K562 (cell line): ENCODE measurements at regions not wholly inside any gene's neighbourhood (a gene's known extent, or its start where the extent isn't known, plus 50 kb on each side); places are given as distances from the start of the nearest gene placed in this dataset.

ENCODE experiments used
- ATAC-seq: fragments of 200-7000 bp; cut with Tn5 transposase; 3 replicates; pipeline ENCODE4 v1.9.1; 2020; ENCODE audit warnings: moderate library complexity
- BruUV-seq: library from RNA; stranded (reverse); fragments of 400-500 nt; replicated peaks from 2 replicates; lab custom pipeline; 2021; lab: Mats Ljungman, UMichigan
- CTCF ChIA-PET: fragments of 300-600 bp; formaldehyde crosslinking; extraction: SDS; loops from one replicate; lab custom pipeline; 2021; ENCODE audit warnings: low intra/inter-chr PET ratio; lab: Yijun Ruan, JAX
- POLR2A ChIA-PET: fragments of 300-600, 350-650 bp; sonication (Branson Sonifier 250); formaldehyde crosslinking; extraction: SDS; loops from one replicate; lab custom pipeline; 2021; ENCODE audit warnings: antibody characterized with exemption, inconsistent platforms; lab: Yijun Ruan, JAX
- DNase-seq, 4 experiments: peaks; one replicate each; pipeline versions ENCODE4 v3.0.0 to v3.0.0-alpha.2; 2011 to 2018; ENCODE audit warnings: low spot score in 3 of 4, mixed read lengths in 3 of 4; ENCODE audit errors: extremely low read depth in 1 of 4
- FAIRE-seq: peaks from 2 replicates; lab custom pipeline; 2011; peaks lifted over from hg19 to GRCh38; lab: Jason Lieb, UNC
- H2AFZ ChIP-seq: 2 replicates; pipeline ENCODE4 v1.6.0; 2011; ENCODE audit warnings: low read depth, low read length, control low read depth, inconsistent platforms
- H3K27ac ChIP-seq: fragments of 200-600 bp; 3 replicates; pipeline ENCODE4 v1.8.0; 2011; ENCODE audit warnings: low read depth, mild to moderate bottlenecking, control low read depth, inconsistent platforms, low read length, moderate library complexity, mixed read lengths; ENCODE audit errors: extremely low read depth
- H3K27me3 ChIP-seq, 2 experiments: fragments of 300-600 bp in 1 of 2; 2 replicates in 1 of 2; 3 replicates in 1 of 2; pipeline versions ENCODE4 v1.6.0 to v1.8.0; 2011; ENCODE audit warnings: inconsistent platforms in 2 of 2, low read length in 2 of 2, mild to moderate bottlenecking in 1 of 2, mixed read lengths in 1 of 2, moderate library complexity in 1 of 2; ENCODE audit not compliant: control insufficient read depth in 2 of 2, insufficient read depth in 2 of 2
- H3K36me3 ChIP-seq: fragments of 300-600 bp; 3 replicates; pipeline ENCODE4 v1.8.0; 2011; ENCODE audit warnings: mild to moderate bottlenecking, low read length, inconsistent platforms; ENCODE audit not compliant: control insufficient read depth, insufficient read depth
- H3K4me1 ChIP-seq, 2 experiments: fragments of 200-600 bp in 1 of 2; replicated peaks in 1 of 2; 2 replicates in 1 of 2; 3 replicates in 1 of 2; pipeline versions ENCODE4 v1.5.1 to v1.8.0; 2011; ENCODE audit warnings: inconsistent platforms in 2 of 2, low read length in 2 of 2, mild to moderate bottlenecking in 1 of 2, mixed read lengths in 1 of 2, moderate library complexity in 1 of 2; ENCODE audit not compliant: control insufficient read depth in 2 of 2, insufficient read depth in 2 of 2
- H3K4me2 ChIP-seq: 2 replicates; pipeline ENCODE4 v1.6.1; 2011; ENCODE audit warnings: low read length, control low read depth, inconsistent platforms, mixed read lengths; ENCODE audit not compliant: insufficient read depth
- H3K4me3 ChIP-seq: fragments of 200-600 bp; sonication (generic), shearing (Covaris generic); 2 replicates; pipeline ENCODE4 v1.5.1; 2016; ENCODE audit warnings: control low read depth, inconsistent platforms
- H3K79me2 ChIP-seq: fragments of 200-600 bp; 3 replicates; pipeline ENCODE4 v1.8.0; 2011; ENCODE audit warnings: low read length, inconsistent platforms; ENCODE audit not compliant: control insufficient read depth, insufficient read depth
- H3K9ac ChIP-seq, 2 experiments: 2 replicates each; pipeline versions ENCODE4 v1.6.0 to v1.6.1; 2011; ENCODE audit warnings: low read depth in 2 of 2, low read length in 2 of 2, control low read depth in 1 of 2, inconsistent platforms in 1 of 2, mild to moderate bottlenecking in 1 of 2, mixed read lengths in 1 of 2; ENCODE audit not compliant: insufficient read depth in 1 of 2
- H3K9me1 ChIP-seq: one replicate; pipeline ENCODE4 v1.6.0; 2011; ENCODE audit warnings: inconsistent platforms, mild to moderate bottlenecking, low read length, moderate library complexity; ENCODE audit not compliant: control insufficient read depth, insufficient read depth
- H3K9me3 ChIP-seq: replicated peaks from 2 replicates; pipeline ENCODE4 v1.5.1; 2011; ENCODE audit warnings: low read depth, low read length, inconsistent platforms; ENCODE audit not compliant: control insufficient read depth, insufficient read depth
- H4K20me1 ChIP-seq: replicated peaks from 2 replicates; pipeline ENCODE4 v1.6.1; 2011; ENCODE audit warnings: low read length, inconsistent platforms, mixed read lengths; ENCODE audit not compliant: control insufficient read depth, insufficient read depth
- CEBPG ChIP-seq, 3 experiments: fragments of 200-800 bp in 1 of 3; sonication (Bioruptor generic) in 1 of 3; sonication (generic) in 1 of 3; formaldehyde crosslinking in 1 of 3; IDR thresholded peaks in 2 of 3; conservative IDR thresholded peaks in 1 of 3; 2 replicates each; pipeline versions ENCODE4 v1.6.1 to v1.8.0; 2016 to 2022; ENCODE audit warnings: missing compliant biosample characterization in 2 of 3, missing genetic modification characterization in 2 of 3, mild to moderate bottlenecking in 1 of 3, missing genetic modification reagents in 1 of 3
- FOXA3 ChIP-seq, 2 experiments: fragments of 450-650 bp in 1 of 2; sonication (generic) in 1 of 2; formaldehyde crosslinking; IDR thresholded peaks in 1 of 2; conservative IDR thresholded peaks in 1 of 2; 2 replicates each; pipeline versions ENCODE4 v1.4.0 to v1.8.0; 2020 to 2022; ENCODE audit warnings: mild to moderate bottlenecking in 2 of 2, missing genetic modification reagents in 1 of 2
- RUNX1 ChIP-seq: sonication (generic); IDR thresholded peaks from 2 replicates; pipeline ENCODE4 v1.6.1; 2016; ENCODE audit warnings: antibody characterized with exemption, low read depth
- ZBTB2 ChIP-seq: fragments of 450-650 bp; IDR thresholded peaks from 2 replicates; pipeline ENCODE4 v1.6.1; 2016; ENCODE audit warnings: antibody characterized with exemption
- ZNF589 ChIP-seq: fragments of 200-800 bp; sonication (Bioruptor generic); IDR thresholded peaks from 2 replicates; pipeline ENCODE4 v1.6.1; 2016; ENCODE audit warnings: low read depth, missing genetic modification characterization, missing compliant biosample characterization
- WGBS: fragments of 100-300 bp; shearing (Covaris generic); methylation state at CpG from one replicate; pipeline ENCODE4 v1.1.6; 2016; ENCODE audit warnings: low coverage, mixed read lengths; ENCODE audit not compliant: insufficient coverage; ENCODE audit errors: missing lambda C conversion rate; 5-methylcytosine and 5-hydroxymethylcytosine counted together
- in situ Hi-C: fragments of 300-500 bp; cut with MboI; formaldehyde crosslinking; loops from 4 replicates; pipeline ENCODE4 v1.15.0; 2018; ENCODE audit warnings: inconsistent platforms, mixed read lengths
- intact Hi-C: fragments of 100-400 bp; cut with micrococcal nuclease; formaldehyde crosslinking; loops from 2 replicates; pipeline ENCODE4 v1.14.2; 2022
- TF ChIP-seq, protein P1 (sequence below): sonication (generic); formaldehyde crosslinking; IDR thresholded peaks from 2 replicates; pipeline ENCODE4 v1.8.1; 2023; ENCODE audit warnings: mild to moderate bottlenecking, missing genetic modification reagents
- TF ChIP-seq, protein P2 (sequence below): fragments of 450-650 bp; IDR thresholded peaks from 2 replicates; pipeline ENCODE4 v1.6.1; 2016; ENCODE audit warnings: low read depth

- TF ChIP-seq, protein P1, sequence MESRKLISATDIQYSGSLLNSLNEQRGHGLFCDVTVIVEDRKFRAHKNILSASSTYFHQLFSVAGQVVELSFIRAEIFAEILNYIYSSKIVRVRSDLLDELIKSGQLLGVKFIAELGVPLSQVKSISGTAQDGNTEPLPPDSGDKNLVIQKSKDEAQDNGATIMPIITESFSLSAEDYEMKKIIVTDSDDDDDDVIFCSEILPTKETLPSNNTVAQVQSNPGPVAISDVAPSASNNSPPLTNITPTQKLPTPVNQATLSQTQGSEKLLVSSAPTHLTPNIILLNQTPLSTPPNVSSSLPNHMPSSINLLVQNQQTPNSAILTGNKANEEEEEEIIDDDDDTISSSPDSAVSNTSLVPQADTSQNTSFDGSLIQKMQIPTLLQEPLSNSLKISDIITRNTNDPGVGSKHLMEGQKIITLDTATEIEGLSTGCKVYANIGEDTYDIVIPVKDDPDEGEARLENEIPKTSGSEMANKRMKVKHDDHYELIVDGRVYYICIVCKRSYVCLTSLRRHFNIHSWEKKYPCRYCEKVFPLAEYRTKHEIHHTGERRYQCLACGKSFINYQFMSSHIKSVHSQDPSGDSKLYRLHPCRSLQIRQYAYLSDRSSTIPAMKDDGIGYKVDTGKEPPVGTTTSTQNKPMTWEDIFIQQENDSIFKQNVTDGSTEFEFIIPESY (CRISPR knock-in tag), result no peak
Measured at GRCh38 chr3:29186131-29186599, 94.7 kb upstream of the RBMS3 start (continued).

GRCh38 chr3:29186982-29187725 is 93.7 kb upstream of the RBMS3 start:
- H3K4me3 ChIP-seq, result no peak overlapping the region
- FAIRE-seq (no peak), DNase-seq (no peak), ATAC-seq (no peak)
- ChIA-PET CTCF (no interaction called here), POLR2A (no interaction called here)
- no peaks in the 10 kb centered on the region for H4K20me1 ChIP-seq
- no peaks in the 10 kb centered on the region for H3K79me2 ChIP-seq
- no peaks in the 10 kb centered on the region for H3K4me1 ChIP-seq
- H3K27ac ChIP-seq, result no peak overlapping the region
- no peaks in the 10 kb centered on the region for H3K36me3 ChIP-seq
- no peak overlapping the region for H2AFZ ChIP-seq
- no peaks in the 10 kb centered on the region; the same call in 1 of the 2 replicates for H3K9me3 ChIP-seq
- H3K27me3 ChIP-seq, result no peaks in the 10 kb centered on the region
- 0% methylated on average over 3 of the region's 3 CpGs for WGBS
- no TSS peak for BruUV-seq
- H3K9ac ChIP-seq, result no peak overlapping the region
- in situ Hi-C loops, result no loop called here
- H3K9me1 ChIP-seq, result no peaks in the 10 kb centered on the region
- H3K4me2 ChIP-seq, result no peak overlapping the region
- intact Hi-C loops, result no loop called here
- TF ChIP-seq ZNF589 (CRISPR knock-in tag) (no peak), FOXA3 (CRISPR knock-in tag; conservative IDR thresholded peaks at IDR 0.05 in 1 of 2, IDR thresholded peaks at IDR 0.05 in 1 of 2) (no peak), CEBPG (CRISPR knock-in tag; IDR thresholded peaks at IDR 0.05) (no peak), CEBPG (tag; conservative IDR thresholded peaks at IDR 0.05 in 1 of 2, IDR thresholded peaks at IDR 0.05 in 1 of 2) (no peak), RUNX1 (no peak), ZBTB2 (no peak)
- TF ChIP-seq, protein P2, sequence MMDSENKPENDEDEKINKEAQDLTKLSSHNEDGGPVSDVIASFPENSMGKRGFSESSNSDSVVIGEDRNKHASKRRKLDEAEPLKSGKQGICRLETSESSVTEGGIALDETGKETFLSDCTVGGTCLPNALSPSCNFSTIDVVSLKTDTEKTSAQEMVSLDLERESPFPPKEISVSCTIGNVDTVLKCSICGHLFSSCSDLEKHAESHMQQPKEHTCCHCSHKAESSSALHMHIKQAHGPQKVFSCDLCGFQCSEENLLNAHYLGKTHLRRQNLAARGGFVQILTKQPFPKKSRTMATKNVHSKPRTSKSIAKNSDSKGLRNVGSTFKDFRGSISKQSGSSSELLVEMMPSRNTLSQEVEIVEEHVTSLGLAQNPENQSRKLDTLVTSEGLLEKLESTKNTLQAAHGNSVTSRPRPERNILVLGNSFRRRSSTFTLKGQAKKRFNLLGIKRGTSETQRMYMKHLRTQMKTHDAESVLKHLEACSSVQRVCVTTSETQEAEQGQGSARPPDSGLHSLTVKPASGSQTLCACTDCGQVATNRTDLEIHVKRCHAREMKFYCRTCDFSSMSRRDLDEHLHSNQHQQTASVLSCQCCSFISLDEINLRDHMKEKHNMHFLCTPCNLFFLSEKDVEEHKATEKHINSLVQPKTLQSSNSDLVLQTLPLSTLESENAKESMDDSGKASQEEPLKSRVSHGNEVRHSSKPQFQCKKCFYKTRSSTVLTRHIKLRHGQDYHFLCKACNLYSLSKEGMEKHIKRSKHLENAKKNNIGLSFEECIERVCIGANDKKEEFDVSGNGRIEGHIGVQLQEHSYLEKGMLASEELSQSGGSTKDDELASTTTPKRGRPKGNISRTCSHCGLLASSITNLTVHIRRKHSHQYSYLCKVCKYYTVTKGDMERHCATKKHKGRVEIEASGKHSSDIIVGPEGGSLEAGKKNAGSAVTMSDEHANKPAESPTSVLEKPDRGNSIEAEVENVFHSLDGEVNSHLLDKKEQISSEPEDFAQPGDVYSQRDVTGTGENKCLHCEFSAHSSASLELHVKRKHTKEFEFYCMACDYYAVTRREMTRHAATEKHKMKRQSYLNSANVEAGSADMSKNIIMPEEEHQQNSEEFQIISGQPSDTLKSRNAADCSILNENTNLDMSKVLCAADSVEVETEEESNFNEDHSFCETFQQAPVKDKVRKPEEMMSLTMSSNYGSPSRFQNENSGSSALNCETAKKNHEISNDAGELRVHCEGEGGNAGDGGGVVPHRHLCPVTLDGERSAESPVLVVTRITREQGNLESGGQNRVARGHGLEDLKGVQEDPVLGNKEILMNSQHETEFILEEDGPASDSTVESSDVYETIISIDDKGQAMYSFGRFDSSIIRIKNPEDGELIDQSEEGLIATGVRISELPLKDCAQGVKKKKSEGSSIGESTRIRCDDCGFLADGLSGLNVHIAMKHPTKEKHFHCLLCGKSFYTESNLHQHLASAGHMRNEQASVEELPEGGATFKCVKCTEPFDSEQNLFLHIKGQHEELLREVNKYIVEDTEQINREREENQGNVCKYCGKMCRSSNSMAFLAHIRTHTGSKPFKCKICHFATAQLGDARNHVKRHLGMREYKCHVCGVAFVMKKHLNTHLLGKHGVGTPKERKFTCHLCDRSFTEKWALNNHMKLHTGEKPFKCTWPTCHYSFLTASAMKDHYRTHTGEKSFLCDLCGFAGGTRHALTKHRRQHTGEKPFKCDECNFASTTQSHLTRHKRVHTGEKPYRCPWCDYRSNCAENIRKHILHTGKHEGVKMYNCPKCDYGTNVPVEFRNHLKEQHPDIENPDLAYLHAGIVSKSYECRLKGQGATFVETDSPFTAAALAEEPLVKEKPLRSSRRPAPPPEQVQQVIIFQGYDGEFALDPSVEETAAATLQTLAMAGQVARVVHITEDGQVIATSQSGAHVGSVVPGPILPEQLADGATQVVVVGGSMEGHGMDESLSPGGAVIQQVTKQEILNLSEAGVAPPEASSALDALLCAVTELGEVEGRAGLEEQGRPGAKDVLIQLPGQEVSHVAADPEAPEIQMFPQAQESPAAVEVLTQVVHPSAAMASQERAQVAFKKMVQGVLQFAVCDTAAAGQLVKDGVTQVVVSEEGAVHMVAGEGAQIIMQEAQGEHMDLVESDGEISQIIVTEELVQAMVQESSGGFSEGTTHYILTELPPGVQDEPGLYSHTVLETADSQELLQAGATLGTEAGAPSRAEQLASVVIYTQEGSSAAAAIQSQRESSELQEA, result no peak
